BLaER1 (cell line): ENCODE measurements at regions not wholly inside any gene's neighbourhood (a gene's known extent, or its start where the extent isn't known, plus 50 kb on each side); places are given as distances from the start of the nearest gene placed in this dataset.

Source experiments
- H3K27ac ChIP-seq: shearing (Covaris generic); formaldehyde crosslinking; 2 replicates; pipeline ENCODE4 v1.8.1; 2022
- H3K27me3 ChIP-seq: shearing (Covaris generic); formaldehyde crosslinking; 2 replicates; pipeline ENCODE4 v1.8.1; 2022
- H3K36me3 ChIP-seq: shearing (Covaris generic); formaldehyde crosslinking; 2 replicates; pipeline ENCODE4 v1.8.1; 2022
- H3K4me1 ChIP-seq: shearing (Covaris generic); formaldehyde crosslinking; 2 replicates; pipeline ENCODE4 v1.8.1; 2022
- H3K4me2 ChIP-seq: shearing (Covaris generic); formaldehyde crosslinking; 2 replicates; pipeline ENCODE4 v1.8.1; 2022
- H3K4me3 ChIP-seq: shearing (Covaris generic); formaldehyde crosslinking; 2 replicates; pipeline ENCODE4 v1.8.1; 2022
- H3K9ac ChIP-seq: shearing (Covaris generic); formaldehyde crosslinking; 2 replicates; pipeline ENCODE4 v1.8.1; 2022
- H3K9me3 ChIP-seq: shearing (Covaris generic); formaldehyde crosslinking; 2 replicates; pipeline ENCODE4 v1.8.1; 2022
- H4K20me1 ChIP-seq: shearing (Covaris generic); formaldehyde crosslinking; 2 replicates; pipeline ENCODE4 v1.8.1; 2022
- Cebpa-rat ChIP-seq: shearing (Covaris generic); IDR thresholded peaks from 2 replicates; pipeline ENCODE4 v1.8.1; 2022

GRCh38 chr2:215712219-215712868, 276.5 kb upstream of the FN1 start:
- Histone ChIP-seq H3K4me2 (no peak overlapping the region), H3K4me1 (peaks cover 6% of the 10 kb centered on the region; the same call in 1 of the 2 replicates), H4K20me1 (no peaks in the 10 kb centered on the region), H3K4me3 (no peak overlapping the region), H3K9me3 (no peaks in the 10 kb centered on the region), H3K27ac (no peak overlapping the region), H3K9ac (no peak overlapping the region), H3K36me3 (no peaks in the 10 kb centered on the region), H3K27me3 (no peaks in the 10 kb centered on the region)
- TF ChIP-seq Cebpa-rat: no peak

- no peak for TF ChIP-seq Cebpa-rat
- Histone ChIP-seq H3K36me3 (no peaks in the 10 kb centered on the region), H3K4me1 (peaks cover 6% of the 10 kb centered on the region; the same call in 1 of the 2 replicates), H3K4me2 (no peak overlapping the region), H3K27ac (no peak overlapping the region), H4K20me1 (no peaks in the 10 kb centered on the region), H3K4me3 (no peak overlapping the region), H3K9ac (no peak overlapping the region), H3K27me3 (no peaks in the 10 kb centered on the region), H3K9me3 (no peaks in the 10 kb centered on the region)
These were observed 275.7 kb upstream of the FN1 start for GRCh38 chr2:215711471-215712034.

- Histone ChIP-seq H3K27ac (no peak overlapping the region), H3K4me2 (no peak overlapping the region), H3K4me1 (peaks cover 6% of the 10 kb centered on the region; the same call in 1 of the 2 replicates), H3K9ac (no peak overlapping the region), H3K36me3 (no peaks in the 10 kb centered on the region), H3K4me3 (no peak overlapping the region), H4K20me1 (no peaks in the 10 kb centered on the region), H3K27me3 (no peaks in the 10 kb centered on the region), H3K9me3 (no peaks in the 10 kb centered on the region)
- TF ChIP-seq Cebpa-rat: no peak
These were observed 271.7 kb upstream of the FN1 start for GRCh38 chr2:215707608-215708007.

- no peaks in the 10 kb centered on the region for H3K36me3 ChIP-seq
- H3K9me3 ChIP-seq: no peaks in the 10 kb centered on the region
- H3K4me1 ChIP-seq: no peaks in the 10 kb centered on the region
- H3K27ac ChIP-seq: no peak overlapping the region
- no peaks in the 10 kb centered on the region for H3K27me3 ChIP-seq
- H3K4me2 ChIP-seq: no peak overlapping the region
- H4K20me1 ChIP-seq: no peaks in the 10 kb centered on the region
- H3K4me3 ChIP-seq: no peak overlapping the region
- TF ChIP-seq Cebpa-rat: no peak
- H3K9ac ChIP-seq: no peak overlapping the region
These were observed 270.0 kb upstream of the FN1 start for GRCh38 chr2:215705771-215706361.

- H3K27ac ChIP-seq: no peak overlapping the region
- TF ChIP-seq Cebpa-rat: no peak
These were observed 269.4 kb upstream of the FN1 start for GRCh38 chr2:215705281-215705680.

GRCh38 chr2:215702116-215702902, 266.4 kb upstream of the FN1 start:
- H4K20me1 ChIP-seq: no peaks in the 10 kb centered on the region
- H3K36me3 ChIP-seq: no peaks in the 10 kb centered on the region
- H3K4me2 ChIP-seq: no peak overlapping the region
- no peak overlapping the region for H3K9ac ChIP-seq
- peaks cover 8% of the 10 kb centered on the region; the same call in 1 of the 2 replicates for H3K9me3 ChIP-seq
- TF ChIP-seq Cebpa-rat: no peak
- H3K4me1 ChIP-seq: no peaks in the 10 kb centered on the region
- no peak overlapping the region for H3K27ac ChIP-seq
- H3K27me3 ChIP-seq: no peaks in the 10 kb centered on the region
- H3K4me3 ChIP-seq: no peak overlapping the region

More at GRCh38 chr2:215705281-215705680, 269.4 kb upstream of the FN1 start:
- Histone ChIP-seq H3K9ac (no peak overlapping the region), H3K36me3 (no peaks in the 10 kb centered on the region), H3K9me3 (no peaks in the 10 kb centered on the region), H3K4me1 (no peaks in the 10 kb centered on the region), H3K27me3 (no peaks in the 10 kb centered on the region), H3K4me2 (no peak overlapping the region), H4K20me1 (no peaks in the 10 kb centered on the region), H3K4me3 (no peak overlapping the region)

GRCh38 chr2:215699700-215700538, 264.1 kb upstream of the FN1 start:
- Histone ChIP-seq H3K27me3 (no peaks in the 10 kb centered on the region), H3K4me1 (no peaks in the 10 kb centered on the region), H3K9me3 (peaks cover 8% of the 10 kb centered on the region; the same call in 1 of the 2 replicates), H3K9ac (no peak overlapping the region), H4K20me1 (no peaks in the 10 kb centered on the region), H3K4me3 (no peak overlapping the region), H3K27ac (no peak overlapping the region), H3K4me2 (no peak overlapping the region), H3K36me3 (no peaks in the 10 kb centered on the region)
- no peak for TF ChIP-seq Cebpa-rat

- Histone ChIP-seq H4K20me1 (no peaks in the 10 kb centered on the region), H3K4me3 (no peak overlapping the region), H3K9me3 (peaks cover 8% of the 10 kb centered on the region; the same call in 1 of the 2 replicates), H3K27ac (no peak overlapping the region), H3K27me3 (no peaks in the 10 kb centered on the region), H3K4me1 (no peaks in the 10 kb centered on the region), H3K4me2 (no peak overlapping the region), H3K36me3 (no peaks in the 10 kb centered on the region), H3K9ac (no peak overlapping the region)
- no peak for TF ChIP-seq Cebpa-rat
These were observed 263.1 kb upstream of the FN1 start for GRCh38 chr2:215699018-215699417.

GRCh38 chr2:215698566-215698965, 262.7 kb upstream of the FN1 start:
- H3K9me3 ChIP-seq: peaks cover 8% of the 10 kb centered on the region; the same call in 1 of the 2 replicates
- H3K36me3 ChIP-seq: no peaks in the 10 kb centered on the region
- no peaks in the 10 kb centered on the region for H4K20me1 ChIP-seq
- TF ChIP-seq Cebpa-rat: no peak
- H3K4me2 ChIP-seq: no peak overlapping the region
- no peak overlapping the region for H3K9ac ChIP-seq
- H3K27ac ChIP-seq: no peak overlapping the region
- H3K4me1 ChIP-seq: no peaks in the 10 kb centered on the region
- no peaks in the 10 kb centered on the region for H3K27me3 ChIP-seq
- H3K4me3 ChIP-seq: no peak overlapping the region
